A549 (cell line): ENCODE measurements at regions not wholly inside any gene's neighbourhood (a gene's known extent, or its start where the extent isn't known, plus 50 kb on each side); places are given as distances from the start of the nearest gene placed in this dataset.

ENCODE experiments used
- ATAC-seq, 2 experiments: fragments of 200-7000 bp in 1 of 2; fragments of >200 bp in 1 of 2; cut with Nextera tagmentation in 1 of 2; cut with Tn5 transposase in 1 of 2; 3 replicates each; pipeline versions ENCODE4 v1.8.0 to v1.9.1; 2018 to 2020; ENCODE audit warnings: mild to moderate bottlenecking in 1 of 2, moderate library complexity in 1 of 2
- CTCF ChIA-PET: fragments of 300-600 bp; sonication (Branson Sonifier 250); formaldehyde crosslinking; extraction: SDS; loops from one replicate; lab custom pipeline; 2021; ENCODE audit warnings: antibody characterized with exemption, inconsistent platforms; lab: Yijun Ruan, JAX
- POLR2A ChIA-PET: fragments of 350-600 bp; formaldehyde crosslinking; extraction: SDS; loops from one replicate; lab custom pipeline; 2021; ENCODE audit warnings: antibody characterized with exemption, inconsistent platforms; lab: Yijun Ruan, JAX
- DNase-seq, 2 experiments: peaks; one replicate each; pipeline versions ENCODE4 v3.0.0 to v3.0.0-alpha.2; 2011 to 2016; ENCODE audit warnings: low read depth in 1 of 2, low spot score in 1 of 2
- FAIRE-seq: peaks from 2 replicates; lab custom pipeline; 2011; peaks lifted over from hg19 to GRCh38; lab: Jason Lieb, UNC
- H3K27ac ChIP-seq, 2 experiments: fragments of >200 bp; sonication (Bioruptor Twin); formaldehyde crosslinking; 3 replicates each; pipeline ENCODE4 v1.5.1; 2016 to 2017
- H3K4me1 ChIP-seq: fragments of >200 bp; sonication (Bioruptor Twin); formaldehyde crosslinking; 3 replicates; pipeline ENCODE4 v1.6.1; 2016
- H3K4me2 ChIP-seq: fragments of >200 bp; sonication (Bioruptor Twin); formaldehyde crosslinking; 3 replicates; pipeline ENCODE4 v1.6.1; 2016
- H3K4me3 ChIP-seq: fragments of >200 bp; sonication (Bioruptor Twin); formaldehyde crosslinking; 3 replicates; pipeline ENCODE4 v1.5.1; 2016
- H3K9me3 ChIP-seq: fragments of >200 bp; sonication (Bioruptor Twin); formaldehyde crosslinking; 3 replicates; pipeline ENCODE4 v1.6.1; 2016
- CEBPB ChIP-seq, 2 experiments: fragments of >200 bp in 1 of 2; sonication (Bioruptor Twin) in 1 of 2; formaldehyde crosslinking in 1 of 2; IDR thresholded peaks; 2 replicates each; pipeline ENCODE4 v1.6.1; 2012 to 2016
- CHD2 ChIP-seq: fragments of 150-350 bp; IDR thresholded peaks from 2 replicates; pipeline ENCODE4 v1.6.1; 2014; ENCODE audit warnings: low read length; ENCODE audit not compliant: partially characterized antibody
- EHF ChIP-seq: fragments of 250-450 bp; sonication (Bioruptor Pico); IDR thresholded peaks from 2 replicates; pipeline ENCODE4 v1.5.0; 2020; ENCODE audit warnings: mild to moderate bottlenecking
- FOSB ChIP-seq: fragments of 250-450 bp; sonication (Bioruptor Pico); IDR thresholded peaks from 2 replicates; pipeline ENCODE4 v1.5.0; 2020; ENCODE audit warnings: mild to moderate bottlenecking, moderate library complexity
- FOSL2 ChIP-seq, 2 experiments: fragments of 450-650 bp in 1 of 2; fragments of >200 bp in 1 of 2; sonication (Bioruptor Twin) in 1 of 2; formaldehyde crosslinking; IDR thresholded peaks; 2 replicates each; pipeline versions ENCODE4 v1.5.0 to v1.6.1; 2016 to 2020; ENCODE audit warnings: mild to moderate bottlenecking in 1 of 2, moderate library complexity in 1 of 2
- HDAC2 ChIP-seq: fragments of 200-600 bp; sonication (generic); IDR thresholded peaks from 2 replicates; pipeline ENCODE4 v1.6.1; 2016
- MAFK ChIP-seq: fragments of 450-650 bp; IDR thresholded peaks from 2 replicates; pipeline ENCODE4 v1.6.1; 2014; ENCODE audit not compliant: partially characterized antibody
- NFE2L2 ChIP-seq: fragments of 150-350 bp; conservative IDR thresholded peaks from 2 replicates; pipeline ENCODE4 v1.6.1; 2014; ENCODE audit warnings: low read length
- NR3C1 ChIP-seq: fragments of >200 bp; sonication (Bioruptor Twin); formaldehyde crosslinking; IDR thresholded peaks from 3 replicates; pipeline ENCODE4 v1.6.1; 2017
- PHF8 ChIP-seq: fragments of 200-600 bp; sonication (generic); IDR thresholded peaks from 2 replicates; pipeline ENCODE4 v1.6.1; 2016; ENCODE audit warnings: low read depth, mild to moderate bottlenecking, antibody characterized with exemption, moderate library complexity, borderline replicate concordance
- POLR2A ChIP-seq: IDR thresholded peaks from 2 replicates; pipeline ENCODE4 v1.6.1; 2012; ENCODE audit warnings: mild to moderate bottlenecking, low read length
- POLR2AphosphoS2 ChIP-seq: conservative IDR thresholded peaks from 2 replicates; pipeline ENCODE4 v1.6.1; 2012; ENCODE audit warnings: low read length, improper control_type of control experiment, inconsistent platforms
- RCOR1 ChIP-seq: fragments of 150-350 bp; IDR thresholded peaks from 2 replicates; pipeline ENCODE4 v1.6.1; 2014; ENCODE audit warnings: antibody characterized with exemption, low read length, low read depth
- RFX5 ChIP-seq: fragments of 450-650 bp; IDR thresholded peaks from 2 replicates; pipeline ENCODE4 v1.7.1; 2014; ENCODE audit warnings: antibody characterized with exemption, mild to moderate bottlenecking, moderate library complexity
- TFCP2L1 ChIP-seq: fragments of 250-450 bp; sonication (Bioruptor Pico); IDR thresholded peaks from 2 replicates; pipeline ENCODE4 v1.5.0; 2021; ENCODE audit warnings: mild to moderate bottlenecking
- ZNF302 ChIP-seq: fragments of 250-450 bp; sonication (Bioruptor Pico); IDR thresholded peaks from 2 replicates; pipeline ENCODE4 v1.9.0; 2021; ENCODE audit warnings: inconsistent platforms, mild to moderate bottlenecking, moderate library complexity
- WGBS: methylation state at CpG from one replicate; pipeline ENCODE4 v1.1.6; 2017; ENCODE audit errors: missing lambda C conversion rate; 5-methylcytosine and 5-hydroxymethylcytosine counted together
- TF ChIP-seq, protein P1 (sequence below): fragments of >200 bp; sonication (Bioruptor Twin); formaldehyde crosslinking; IDR thresholded peaks from 2 replicates; pipeline ENCODE4 v1.6.1; 2016
- TF ChIP-seq, protein P2 (sequence below): IDR thresholded peaks from 2 replicates; pipeline ENCODE4 v1.6.1; 2012
- TF ChIP-seq, protein P3 (sequence below): IDR thresholded peaks from 2 replicates; pipeline ENCODE4 v1.6.1; 2012
- TF ChIP-seq, protein P4 (sequence below): IDR thresholded peaks from 2 replicates; pipeline ENCODE4 v1.6.1; 2012; ENCODE audit warnings: low read depth, borderline replicate concordance
- TF ChIP-seq, protein P5 (sequence below): fragments of 250-450 bp; sonication (Bioruptor Pico); IDR thresholded peaks from 2 replicates; pipeline ENCODE4 v1.5.0; 2021; ENCODE audit warnings: mild to moderate bottlenecking, moderate library complexity, borderline replicate concordance
- TF ChIP-seq, protein P6 (sequence below): fragments of 250-450 bp; sonication (Bioruptor Pico); IDR thresholded peaks from 2 replicates; pipeline ENCODE4 v1.5.0; 2020; ENCODE audit warnings: low read depth, mild to moderate bottlenecking, moderate library complexity

DNA sequence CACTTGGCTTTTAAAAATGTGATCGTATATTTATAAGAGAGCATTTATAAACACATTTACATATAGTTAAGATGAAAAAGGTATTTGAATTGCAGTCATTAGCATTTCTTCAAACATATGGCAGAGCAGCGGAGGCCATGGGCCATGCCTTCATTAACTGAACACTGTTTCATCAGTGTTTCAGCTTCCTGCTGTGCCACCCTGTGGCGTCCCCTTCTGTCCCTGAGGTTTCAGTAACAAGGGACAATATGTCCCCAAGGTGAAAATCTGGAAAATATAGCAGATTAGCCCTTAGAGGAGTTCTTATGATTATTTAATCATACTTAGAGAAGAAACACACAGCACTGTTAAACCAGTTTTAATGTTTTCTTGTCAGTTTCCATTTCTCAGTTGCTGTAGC lies 577.8 kb downstream of the ETV1 start:
- 36% methylated on average over 3 of the region's 3 CpGs for WGBS
- CTCF ChIA-PET: no interaction called here
- ATAC-seq: no peak

DNA sequence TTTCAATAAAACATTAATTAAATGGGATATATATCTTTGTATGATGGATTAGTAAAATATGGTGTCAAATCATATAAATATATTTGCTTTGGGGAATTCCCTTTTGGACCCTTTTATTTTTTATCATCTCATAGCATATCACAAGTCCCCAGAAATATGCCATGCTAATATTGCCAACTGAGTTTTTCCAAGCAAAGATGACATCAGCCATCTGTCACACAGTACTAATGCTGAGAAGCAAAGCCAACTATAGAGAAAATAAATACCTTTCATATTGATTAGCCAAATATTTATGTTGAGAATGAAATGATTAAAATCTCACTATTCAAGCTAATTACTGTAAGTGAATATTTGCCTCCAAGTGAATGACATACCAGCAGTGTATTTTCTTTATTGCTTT lies 575.3 kb downstream of the ETV1 start:
- CTCF ChIA-PET: no interaction called here
- no peak overlapping the region for H3K27ac ChIP-seq
- no peak overlapping the region for H3K4me2 ChIP-seq
- FAIRE-seq: no peak
- TF ChIP-seq, protein P1, sequence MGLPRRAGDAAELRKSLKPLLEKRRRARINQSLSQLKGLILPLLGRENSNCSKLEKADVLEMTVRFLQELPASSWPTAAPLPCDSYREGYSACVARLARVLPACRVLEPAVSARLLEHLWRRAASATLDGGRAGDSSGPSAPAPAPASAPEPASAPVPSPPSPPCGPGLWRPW: no peak
- TF ChIP-seq, protein P2, sequence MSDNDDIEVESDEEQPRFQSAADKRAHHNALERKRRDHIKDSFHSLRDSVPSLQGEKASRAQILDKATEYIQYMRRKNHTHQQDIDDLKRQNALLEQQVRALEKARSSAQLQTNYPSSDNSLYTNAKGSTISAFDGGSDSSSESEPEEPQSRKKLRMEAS: no peak
- TF ChIP-seq HDAC2 (no peak), PHF8 (no peak), FOSB (CRISPR knock-in tag) (no peak), NR3C1 (no peak), TFCP2L1 (CRISPR knock-in tag) (no peak), RCOR1 (no peak), CHD2 (no peak), FOSL2 (IDR thresholded peaks at IDR 0.05) (no peak), FOSL2 (CRISPR knock-in tag; IDR thresholded peaks at IDR 0.05) (no peak), CEBPB (IDR thresholded peaks at IDR 0.05) (no peak), ZNF302 (no peak), EHF (CRISPR knock-in tag) (no peak), RFX5 (no peak), POLR2AphosphoS2 (no peak)
- TF ChIP-seq, protein P3, sequence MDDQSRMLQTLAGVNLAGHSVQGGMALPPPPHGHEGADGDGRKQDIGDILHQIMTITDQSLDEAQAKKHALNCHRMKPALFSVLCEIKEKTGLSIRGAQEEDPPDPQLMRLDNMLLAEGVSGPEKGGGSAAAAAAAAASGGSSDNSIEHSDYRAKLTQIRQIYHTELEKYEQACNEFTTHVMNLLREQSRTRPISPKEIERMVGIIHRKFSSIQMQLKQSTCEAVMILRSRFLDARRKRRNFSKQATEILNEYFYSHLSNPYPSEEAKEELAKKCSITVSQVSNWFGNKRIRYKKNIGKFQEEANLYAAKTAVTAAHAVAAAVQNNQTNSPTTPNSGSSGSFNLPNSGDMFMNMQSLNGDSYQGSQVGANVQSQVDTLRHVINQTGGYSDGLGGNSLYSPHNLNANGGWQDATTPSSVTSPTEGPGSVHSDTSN: no peak
- TF ChIP-seq, protein P4, sequence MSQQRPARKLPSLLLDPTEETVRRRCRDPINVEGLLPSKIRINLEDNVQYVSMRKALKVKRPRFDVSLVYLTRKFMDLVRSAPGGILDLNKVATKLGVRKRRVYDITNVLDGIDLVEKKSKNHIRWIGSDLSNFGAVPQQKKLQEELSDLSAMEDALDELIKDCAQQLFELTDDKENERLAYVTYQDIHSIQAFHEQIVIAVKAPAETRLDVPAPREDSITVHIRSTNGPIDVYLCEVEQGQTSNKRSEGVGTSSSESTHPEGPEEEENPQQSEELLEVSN: no peak
- TF ChIP-seq, protein P5, sequence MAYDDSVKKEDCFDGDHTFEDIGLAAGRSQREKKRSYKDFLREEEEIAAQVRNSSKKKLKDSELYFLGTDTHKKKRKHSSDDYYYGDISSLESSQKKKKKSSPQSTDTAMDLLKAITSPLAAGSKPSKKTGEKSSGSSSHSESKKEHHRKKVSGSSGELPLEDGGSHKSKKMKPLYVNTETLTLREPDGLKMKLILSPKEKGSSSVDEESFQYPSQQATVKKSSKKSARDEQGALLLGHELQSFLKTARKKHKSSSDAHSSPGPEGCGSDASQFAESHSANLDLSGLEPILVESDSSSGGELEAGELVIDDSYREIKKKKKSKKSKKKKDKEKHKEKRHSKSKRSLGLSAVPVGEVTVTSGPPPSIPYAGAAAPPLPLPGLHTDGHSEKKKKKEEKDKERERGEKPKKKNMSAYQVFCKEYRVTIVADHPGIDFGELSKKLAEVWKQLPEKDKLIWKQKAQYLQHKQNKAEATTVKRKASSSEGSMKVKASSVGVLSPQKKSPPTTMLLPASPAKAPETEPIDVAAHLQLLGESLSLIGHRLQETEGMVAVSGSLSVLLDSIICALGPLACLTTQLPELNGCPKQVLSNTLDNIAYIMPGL (CRISPR knock-in tag): no peak
- TF ChIP-seq, protein P6, sequence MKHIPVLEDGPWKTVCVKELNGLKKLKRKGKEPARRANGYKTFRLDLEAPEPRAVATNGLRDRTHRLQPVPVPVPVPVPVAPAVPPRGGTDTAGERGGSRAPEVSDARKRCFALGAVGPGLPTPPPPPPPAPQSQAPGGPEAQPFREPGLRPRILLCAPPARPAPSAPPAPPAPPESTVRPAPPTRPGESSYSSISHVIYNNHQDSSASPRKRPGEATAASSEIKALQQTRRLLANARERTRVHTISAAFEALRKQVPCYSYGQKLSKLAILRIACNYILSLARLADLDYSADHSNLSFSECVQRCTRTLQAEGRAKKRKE: no peak
- no peak for DNase-seq
- ATAC-seq: no peak
- no peaks in the 10 kb centered on the region for H3K9me3 ChIP-seq
- H3K4me1 ChIP-seq: no peaks in the 10 kb centered on the region
- POLR2A ChIA-PET: no interaction called here
- H3K4me3 ChIP-seq: no peak overlapping the region

More for the DNA sequence above, 577.8 kb downstream of the ETV1 start:
- DNase-seq: no peak
- TF ChIP-seq POLR2A (no peak), NFE2L2 (no peak)
- Histone ChIP-seq H3K4me3 (no peak overlapping the region), H3K9me3 (no peaks in the 10 kb centered on the region), H3K27ac (no peak overlapping the region), H3K4me1 (no peaks in the 10 kb centered on the region), H3K4me2 (no peak overlapping the region)
- POLR2A ChIA-PET: no interaction called here
- no peak for FAIRE-seq

DNA sequence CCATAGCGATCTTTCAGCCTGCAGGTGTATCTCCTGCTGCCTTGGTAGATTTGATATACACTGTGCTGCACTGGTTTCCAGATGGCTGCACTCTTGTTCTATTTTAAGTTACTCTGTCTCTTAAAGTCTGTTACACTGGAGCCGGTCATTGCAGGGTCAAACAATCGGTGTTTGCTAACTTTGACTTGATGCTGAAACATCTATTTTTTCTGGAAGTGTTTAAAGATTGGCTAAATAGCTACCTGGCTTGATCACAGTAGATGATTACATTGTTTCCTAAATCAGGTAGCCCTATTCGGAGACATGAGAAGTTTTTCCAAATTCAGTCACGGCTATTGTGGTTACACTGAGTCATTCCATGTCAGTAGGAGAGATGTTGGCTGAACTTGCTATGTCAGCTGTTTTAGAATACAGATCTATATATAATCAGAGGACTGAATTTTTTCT lies 574.8 kb downstream of the ETV1 start:
- Histone ChIP-seq H3K4me1 (no peaks in the 10 kb centered on the region), H3K27ac (no peak overlapping the region), H3K4me3 (no peak overlapping the region), H3K4me2 (no peak overlapping the region), H3K9me3 (no peaks in the 10 kb centered on the region)
- 3% methylated on average over 5 of the region's 5 CpGs for WGBS
- DNase-seq (no peak), FAIRE-seq (no peak), ATAC-seq (no peak)
- ChIA-PET CTCF (no interaction called here), POLR2A (no interaction called here)
- TF ChIP-seq NFE2L2 (no peak), MAFK (peak; percentile 76)
